ENCODE measurements at regions not wholly inside any gene's neighbourhood (a gene's known extent, or its start where the extent isn't known, plus 50 kb on each side); places are given as distances from the start of the nearest gene placed in this dataset.

GRCh38 chr20:21020659-21021471 is 85.3 kb downstream of the LINC00237 start:
- no peak overlapping the region for H3K4me3 ChIP-seq
- no peak for ATAC-seq (ENCODE audit: insufficient number of reproducible peaks, low FRiP score, low read depth)

DNA sequence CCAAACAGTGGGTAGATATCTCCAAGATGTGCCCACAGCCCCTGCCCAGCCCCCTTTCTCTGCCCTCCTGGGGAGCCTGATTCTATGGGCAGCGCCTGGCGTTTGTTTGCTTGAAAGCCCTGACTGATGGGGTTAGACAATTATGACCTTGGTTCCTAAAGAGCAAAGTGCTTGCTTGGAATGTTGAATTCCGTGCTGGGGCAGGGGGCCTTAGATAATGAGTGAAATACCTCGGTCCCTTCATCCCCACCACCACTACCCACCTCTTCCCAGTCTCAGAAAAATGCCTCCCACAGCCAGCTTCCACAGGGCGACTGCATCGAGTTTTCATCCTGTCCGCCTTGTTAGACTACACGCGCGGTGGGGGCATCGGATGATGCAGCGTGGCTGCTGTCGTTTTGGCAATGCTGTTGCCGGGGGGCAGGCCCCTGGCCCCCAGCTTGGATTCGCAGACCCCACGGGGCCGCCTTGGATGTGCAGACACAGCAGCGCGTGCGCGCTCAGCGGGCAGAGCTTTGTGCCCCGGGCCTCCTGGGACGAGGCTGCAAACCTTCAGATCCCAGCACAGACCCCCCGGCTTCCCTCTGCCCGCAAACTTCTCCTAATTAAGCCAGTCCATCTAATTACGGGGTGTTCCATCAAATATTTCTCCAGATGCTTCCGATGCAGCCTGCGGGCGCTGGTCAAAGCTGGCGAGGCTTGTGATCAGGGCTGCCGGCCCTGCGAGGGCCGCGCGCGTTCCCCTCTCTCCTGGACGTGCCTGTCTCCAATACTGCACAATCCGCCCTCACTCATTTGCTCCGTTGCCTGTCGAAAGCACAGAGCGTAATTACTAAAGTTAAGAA is 86.1 kb downstream of the LINC00237 start:
- DNase-seq (ENCODE audit: low spot score) (no peak), ATAC-seq (ENCODE audit: insufficient number of reproducible peaks, low FRiP score, low read depth) (no peak)
- H3K4me1 ChIP-seq (ENCODE audit: control insufficient read depth in 1 of 2, low read depth in 2 of 2) = no peaks in the 10 kb centered on the region
- no peak overlapping the region for H3K27ac ChIP-seq
- H3K27me3 ChIP-seq (replicated peaks; ENCODE audit: insufficient read depth) = no peaks in the 10 kb centered on the region
- TF ChIP-seq, protein P1, sequence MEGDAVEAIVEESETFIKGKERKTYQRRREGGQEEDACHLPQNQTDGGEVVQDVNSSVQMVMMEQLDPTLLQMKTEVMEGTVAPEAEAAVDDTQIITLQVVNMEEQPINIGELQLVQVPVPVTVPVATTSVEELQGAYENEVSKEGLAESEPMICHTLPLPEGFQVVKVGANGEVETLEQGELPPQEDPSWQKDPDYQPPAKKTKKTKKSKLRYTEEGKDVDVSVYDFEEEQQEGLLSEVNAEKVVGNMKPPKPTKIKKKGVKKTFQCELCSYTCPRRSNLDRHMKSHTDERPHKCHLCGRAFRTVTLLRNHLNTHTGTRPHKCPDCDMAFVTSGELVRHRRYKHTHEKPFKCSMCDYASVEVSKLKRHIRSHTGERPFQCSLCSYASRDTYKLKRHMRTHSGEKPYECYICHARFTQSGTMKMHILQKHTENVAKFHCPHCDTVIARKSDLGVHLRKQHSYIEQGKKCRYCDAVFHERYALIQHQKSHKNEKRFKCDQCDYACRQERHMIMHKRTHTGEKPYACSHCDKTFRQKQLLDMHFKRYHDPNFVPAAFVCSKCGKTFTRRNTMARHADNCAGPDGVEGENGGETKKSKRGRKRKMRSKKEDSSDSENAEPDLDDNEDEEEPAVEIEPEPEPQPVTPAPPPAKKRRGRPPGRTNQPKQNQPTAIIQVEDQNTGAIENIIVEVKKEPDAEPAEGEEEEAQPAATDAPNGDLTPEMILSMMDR (IDR thresholded peaks at IDR 0.05) = no peak
- H3K9me3 ChIP-seq = no peaks in the 10 kb centered on the region
- H3K4me3 ChIP-seq = no peak overlapping the region
- H3K36me3 ChIP-seq = no peaks in the 10 kb centered on the region

More at GRCh38 chr20:21020659-21021471, 85.3 kb downstream of the LINC00237 start:
- TF ChIP-seq, protein P1 (IDR thresholded peaks at IDR 0.05) = no peak
- Histone ChIP-seq H3K9me3 (no peaks in the 10 kb centered on the region), H3K36me3 (no peaks in the 10 kb centered on the region), H3K27me3 (replicated peaks; ENCODE audit: insufficient read depth) (no peaks in the 10 kb centered on the region), H3K27ac (no peak overlapping the region), H3K4me1 (ENCODE audit: control insufficient read depth in 1 of 2, low read depth in 2 of 2) (no peaks in the 10 kb centered on the region)
- no peak for DNase-seq (ENCODE audit: low spot score)

DNA sequence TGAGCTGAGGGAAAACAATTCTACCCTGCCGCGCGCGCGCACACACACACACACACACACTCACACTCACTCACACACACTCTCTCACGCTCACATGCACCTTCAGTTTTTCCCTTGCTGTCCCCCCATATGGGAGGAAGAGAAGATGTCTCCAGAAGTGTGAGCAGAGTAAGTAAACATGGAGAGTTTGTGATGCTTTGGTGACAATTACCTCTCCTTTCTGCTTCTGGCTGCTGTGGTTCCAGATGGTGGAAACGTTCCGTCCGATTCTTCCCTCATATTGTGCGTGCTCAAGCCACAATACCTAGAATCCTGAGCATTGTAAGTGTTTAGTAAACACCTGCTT is 86.7 kb downstream of the LINC00237 start:
- no peaks in the 10 kb centered on the region for H3K4me1 ChIP-seq (ENCODE audit: control insufficient read depth in 1 of 2, low read depth in 2 of 2)
- H3K4me3 ChIP-seq = no peak overlapping the region
- no peaks in the 10 kb centered on the region for H3K36me3 ChIP-seq
- no peaks in the 10 kb centered on the region for H3K27me3 ChIP-seq (replicated peaks; ENCODE audit: insufficient read depth)
- no peak for DNase-seq (ENCODE audit: low spot score)
- no peak overlapping the region for H3K27ac ChIP-seq
- no peaks in the 10 kb centered on the region for H3K9me3 ChIP-seq
- TF ChIP-seq, protein P1 (IDR thresholded peaks at IDR 0.05) = no peak
- ATAC-seq (ENCODE audit: insufficient number of reproducible peaks, low FRiP score, low read depth) = no peak

DNA sequence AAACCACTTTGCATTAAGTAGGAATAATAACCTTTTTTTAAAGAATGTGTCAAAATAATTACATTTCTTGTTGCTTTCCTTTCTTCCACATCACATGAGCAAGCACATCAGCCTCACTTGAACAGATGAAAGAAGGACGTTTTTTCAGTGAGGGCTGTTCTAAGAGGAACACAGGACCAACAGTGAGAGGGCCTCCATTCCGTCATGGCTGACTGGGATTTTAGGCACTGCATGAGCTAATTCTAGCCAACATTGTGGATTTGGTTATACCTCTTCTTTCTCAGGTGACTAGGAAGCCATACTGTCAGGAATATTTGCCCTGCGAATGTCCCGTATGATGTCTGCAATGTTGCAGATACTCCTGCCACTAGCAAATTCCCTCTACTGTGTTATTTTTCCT is 87.6 kb downstream of the LINC00237 start:
- H3K4me3 ChIP-seq = no peak overlapping the region
- TF ChIP-seq, protein P1 (IDR thresholded peaks at IDR 0.05) = no peak
- no peaks in the 10 kb centered on the region for H3K9me3 ChIP-seq
- no peak overlapping the region for H3K27ac ChIP-seq
- no peaks in the 10 kb centered on the region for H3K27me3 ChIP-seq (replicated peaks; ENCODE audit: insufficient read depth)
- no peaks in the 10 kb centered on the region for H3K36me3 ChIP-seq
- DNase-seq (ENCODE audit: low spot score) (no peak), ATAC-seq (ENCODE audit: insufficient number of reproducible peaks, low FRiP score, low read depth) (no peak)
- H3K4me1 ChIP-seq (ENCODE audit: control insufficient read depth in 1 of 2, low read depth in 2 of 2) = no peaks in the 10 kb centered on the region

DNA sequence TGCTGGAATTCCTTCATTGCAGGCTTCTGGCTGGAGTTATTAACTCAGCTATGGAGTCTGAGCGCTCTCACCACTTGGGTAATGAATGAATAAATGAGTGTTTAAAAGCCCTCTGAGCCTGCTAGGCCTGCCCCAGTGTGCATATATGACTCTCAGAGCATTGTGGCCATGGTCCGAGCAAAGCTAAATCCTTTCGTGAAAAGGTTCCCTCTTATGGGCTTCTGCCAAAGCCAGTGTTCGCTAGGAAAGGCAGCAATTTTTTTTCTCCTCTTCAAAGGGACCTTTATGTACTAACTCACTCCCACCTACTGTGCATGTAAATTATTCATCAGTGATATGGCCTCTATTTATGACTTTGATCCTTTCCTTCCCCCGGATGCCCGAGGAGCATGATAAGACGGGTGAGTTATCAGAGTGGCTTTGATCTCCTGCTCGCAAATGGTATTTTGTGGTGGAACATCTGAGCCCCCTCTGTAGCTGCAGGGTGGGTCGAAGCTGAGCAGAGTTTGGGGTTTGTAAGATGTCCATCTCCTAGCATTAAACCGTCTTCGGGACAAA is 88.6 kb downstream of the LINC00237 start:
- H3K27ac ChIP-seq = no peak overlapping the region
- H3K9me3 ChIP-seq = no peaks in the 10 kb centered on the region
- H3K36me3 ChIP-seq = no peaks in the 10 kb centered on the region
- no peak overlapping the region for H3K4me3 ChIP-seq
- TF ChIP-seq, protein P1 (IDR thresholded peaks at IDR 0.05) = no peak
- ATAC-seq (ENCODE audit: insufficient number of reproducible peaks, low FRiP score, low read depth) = no peak
- DNase-seq (ENCODE audit: low spot score) = no peak
- no peaks in the 10 kb centered on the region for H3K27me3 ChIP-seq (replicated peaks; ENCODE audit: insufficient read depth)
- no peaks in the 10 kb centered on the region for H3K4me1 ChIP-seq (ENCODE audit: control insufficient read depth in 1 of 2, low read depth in 2 of 2)
